SKM-1 treated with dmso at 0.1 percent for 144 hours (cell line): ENCODE measurements at regions not wholly inside any gene's neighbourhood (a gene's known extent, or its start where the extent isn't known, plus 50 kb on each side); places are given as distances from the start of the nearest gene placed in this dataset.
A peak's percentile ranks its signal among the peaks of the same experiment; 100 is the strongest.
"Not testable (repeated sequence)": the region's sequence is repeated elsewhere in the genome, so short reads cannot be mapped to it uniquely, and the experiment has no call there.

Experiments
- DNase-seq: peaks from one replicate; lab custom pipeline; 2025; ENCODE audit not compliant: unreplicated experiment; lab: John Stamatoyannopoulos, UW

DNA sequence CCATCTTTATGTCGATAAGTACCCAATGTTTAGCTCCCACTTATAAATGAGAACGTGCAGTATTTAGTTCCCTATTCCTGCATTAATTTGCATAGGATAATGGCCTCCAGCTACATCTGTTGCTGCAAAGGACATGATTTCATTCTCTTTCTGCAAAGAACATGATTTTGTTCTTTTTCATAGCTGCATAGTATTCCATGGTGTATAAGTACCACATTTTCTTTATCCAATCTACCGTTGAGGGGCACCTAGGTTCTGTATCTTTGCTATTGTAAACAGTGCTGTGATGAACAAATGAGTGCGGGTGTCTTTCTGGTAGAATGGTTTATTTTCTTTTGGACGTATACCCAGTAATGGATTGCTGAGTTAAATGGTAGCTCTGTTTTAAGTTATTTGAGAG is 63.0 kb downstream of the HLX start:
- DNase-seq = no peak

GRCh38 chr1:220942914-220943313 is 63.7 kb downstream of the HLX start:
- DNase-seq = not testable (repeated sequence)

DNA sequence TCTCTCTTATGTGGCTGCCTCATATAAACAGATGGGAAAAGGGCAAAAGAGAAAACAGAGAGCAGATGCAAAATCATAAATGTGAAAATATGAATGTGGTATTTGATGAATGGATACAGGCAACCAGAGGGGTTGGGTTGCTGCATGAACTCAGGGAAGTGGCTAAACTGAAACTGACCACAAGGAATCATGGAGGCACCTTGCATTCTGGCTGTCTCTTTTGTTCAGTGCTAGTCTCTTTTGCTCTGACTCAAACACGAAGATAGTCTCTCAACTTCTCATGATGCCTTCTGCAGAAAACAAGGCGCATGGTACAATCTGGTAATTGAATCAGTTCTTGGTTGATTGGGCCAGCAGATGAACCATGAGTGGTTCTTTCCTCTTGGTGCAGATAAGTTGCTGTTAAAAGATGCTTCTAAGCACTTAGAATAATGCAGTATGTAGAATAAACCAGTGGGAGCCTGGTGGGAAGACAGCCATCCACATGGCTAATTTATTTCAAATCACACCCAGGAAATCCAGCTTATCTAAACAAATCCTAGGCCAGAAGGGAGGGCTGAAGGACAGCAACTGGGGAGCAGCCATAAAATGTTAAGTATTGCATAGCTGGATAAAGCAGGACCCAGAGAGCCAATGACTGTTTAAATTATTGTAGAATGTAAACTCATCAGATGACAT is 64.2 kb downstream of the HLX start:
- DNase-seq = no peak

DNA sequence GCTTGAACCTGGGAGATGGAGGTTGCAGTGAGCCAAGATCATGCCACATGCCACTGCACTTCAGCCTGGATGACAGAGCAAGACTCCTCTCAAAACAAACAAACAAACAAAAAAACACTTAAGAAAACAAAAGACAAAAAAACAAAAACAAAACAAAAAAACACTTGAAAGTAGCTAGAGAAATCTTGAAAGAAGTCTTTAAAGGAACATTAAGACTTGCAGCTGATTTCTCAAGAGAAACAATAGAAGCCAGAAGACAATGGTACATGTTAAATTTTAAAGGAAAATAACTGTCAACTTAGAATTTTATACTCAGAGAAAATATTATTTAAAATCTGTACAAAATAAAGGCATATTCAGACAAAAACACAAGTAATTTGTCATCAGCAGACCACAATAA is 71.3 kb downstream of the HLX start:
- DNase-seq = no peak

DNA sequence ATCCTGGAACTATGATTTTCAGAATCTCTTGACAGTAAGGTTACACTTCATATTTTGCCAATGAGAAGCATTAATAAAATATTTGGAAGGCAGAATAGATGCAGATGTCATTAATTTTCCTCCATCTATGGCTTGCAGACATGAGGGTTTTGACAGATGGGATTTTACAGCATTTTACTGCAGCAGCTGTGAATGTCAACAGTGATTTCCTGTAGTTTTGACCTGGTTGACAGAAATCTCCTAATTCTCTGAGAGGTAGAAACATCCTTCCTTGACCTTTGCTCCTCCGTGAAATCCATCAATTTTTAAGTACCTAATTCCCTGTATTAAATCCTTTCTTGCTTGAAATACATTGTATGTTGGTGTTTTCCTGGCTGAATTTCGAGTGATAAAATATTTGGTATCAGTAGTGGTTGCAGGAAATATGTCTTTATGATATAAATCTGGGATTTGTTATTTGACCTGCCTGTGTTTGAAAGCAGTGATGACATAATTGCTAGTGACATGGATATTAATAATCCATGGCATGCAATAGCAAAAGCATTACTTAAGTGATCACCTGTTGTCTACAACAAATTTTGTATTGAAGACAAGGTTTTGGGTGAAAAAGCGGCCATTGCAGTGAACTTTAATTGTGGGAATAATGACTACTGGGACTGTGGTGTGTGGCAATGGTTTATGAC is 73.9 kb downstream of the HLX start:
- DNase-seq = no peak

GRCh38 chr1:220954321-220955075 is 75.3 kb downstream of the HLX start:
- no peak for DNase-seq

DNA sequence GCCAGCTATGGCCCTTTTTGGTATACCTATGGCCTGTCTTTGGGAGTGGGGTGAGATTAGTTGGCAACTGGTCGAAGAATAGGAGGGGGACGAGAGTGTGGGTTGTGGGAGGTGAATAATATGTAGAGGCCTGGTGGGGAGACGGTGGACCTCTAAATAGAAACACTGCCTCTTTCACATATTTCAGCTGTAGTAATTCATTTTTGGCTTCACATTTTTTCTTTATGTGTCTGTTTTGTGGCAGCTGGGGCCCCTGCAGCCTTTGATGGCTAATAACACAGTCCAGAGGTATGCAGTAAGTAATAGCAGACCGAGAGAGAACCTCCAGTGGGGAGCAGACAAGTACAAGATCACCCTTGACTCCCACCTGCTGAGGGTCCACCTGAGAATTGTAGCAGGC is 75.9 kb downstream of the HLX start:
- DNase-seq = no peak

DNA sequence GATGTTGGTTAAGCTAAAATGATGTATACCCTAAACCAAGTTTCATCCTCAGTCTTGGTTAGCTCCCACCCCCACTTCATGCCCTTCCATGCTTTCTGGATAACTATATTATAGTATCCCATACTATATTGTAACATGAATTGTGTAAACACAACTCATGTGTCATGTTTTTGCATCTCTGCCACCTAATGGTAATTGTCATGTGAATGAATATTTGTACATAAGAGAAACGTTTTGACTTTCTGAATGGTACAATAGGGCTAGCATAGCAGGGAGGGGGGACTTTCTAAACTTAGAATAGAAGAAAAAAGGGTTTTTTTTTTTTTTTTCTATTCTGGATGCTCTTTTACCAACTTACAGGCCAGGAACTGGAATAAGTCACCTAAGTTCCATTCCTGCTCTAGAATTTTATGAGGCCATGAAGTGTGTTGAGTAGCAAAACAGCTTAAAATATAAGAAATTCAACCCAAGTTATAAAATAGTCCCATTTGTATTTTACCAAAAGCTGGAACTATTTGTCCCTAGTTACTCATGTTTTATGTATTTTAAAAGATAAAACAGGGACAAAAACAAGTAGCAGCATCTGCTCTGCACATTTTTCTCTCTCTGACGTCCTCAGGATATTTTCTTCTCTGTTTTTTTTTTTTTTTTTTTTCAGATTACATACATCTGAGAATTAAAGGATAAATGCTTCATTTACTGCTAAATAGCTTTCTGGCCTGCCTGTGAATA is 77.4 kb downstream of the HLX start:
- DNase-seq = no peak

- DNase-seq = peak; percentile 5
Measured at GRCh38 chr1:220957233-220957605, 78.0 kb downstream of the HLX start.

DNA sequence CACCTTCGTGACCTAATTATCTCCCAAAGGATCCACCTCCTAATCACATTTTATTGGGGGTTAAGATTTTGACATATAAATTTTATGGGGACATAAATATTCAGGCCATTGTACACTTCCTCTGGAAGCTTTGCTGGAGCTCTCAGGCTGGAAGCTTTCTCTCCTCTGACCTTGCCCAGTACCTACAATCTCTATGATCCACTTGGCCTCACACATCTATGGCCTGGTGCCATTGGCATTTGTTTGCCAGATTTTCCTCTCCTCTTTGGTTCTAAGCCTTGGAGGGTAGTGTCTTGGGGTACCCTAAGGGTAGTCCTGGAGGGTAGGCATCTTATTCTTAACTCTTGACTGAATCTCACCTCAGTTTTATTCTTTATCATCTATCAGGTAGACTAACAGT is 79.0 kb downstream of the HLX start:
- no peak for DNase-seq

GRCh38 chr1:220962031-220962751 is 82.9 kb downstream of the HLX start:
- DNase-seq = peak; percentile 10

GRCh38 chr1:220966041-220966440 is 86.8 kb downstream of the HLX start:
- DNase-seq = no peak

DNA sequence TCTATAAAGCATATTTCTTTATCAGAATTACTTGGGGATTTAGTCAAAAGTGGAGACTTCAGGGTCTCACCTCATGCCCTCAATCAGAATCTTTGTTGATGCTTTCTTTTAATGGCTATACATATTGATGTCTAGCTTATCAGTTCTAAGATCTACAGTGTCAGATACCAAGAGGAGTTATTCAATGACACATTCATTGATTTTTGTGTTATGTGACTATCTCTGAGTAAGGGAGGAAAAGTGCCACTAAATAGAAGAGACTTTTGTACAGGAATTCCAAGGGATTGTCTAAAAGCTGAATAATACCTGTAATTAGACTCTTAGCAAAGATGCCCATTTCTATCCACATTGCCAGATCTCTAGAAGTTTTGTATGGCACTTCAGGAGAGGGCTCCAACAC is 87.2 kb downstream of the HLX start:
- no peak for DNase-seq

DNA sequence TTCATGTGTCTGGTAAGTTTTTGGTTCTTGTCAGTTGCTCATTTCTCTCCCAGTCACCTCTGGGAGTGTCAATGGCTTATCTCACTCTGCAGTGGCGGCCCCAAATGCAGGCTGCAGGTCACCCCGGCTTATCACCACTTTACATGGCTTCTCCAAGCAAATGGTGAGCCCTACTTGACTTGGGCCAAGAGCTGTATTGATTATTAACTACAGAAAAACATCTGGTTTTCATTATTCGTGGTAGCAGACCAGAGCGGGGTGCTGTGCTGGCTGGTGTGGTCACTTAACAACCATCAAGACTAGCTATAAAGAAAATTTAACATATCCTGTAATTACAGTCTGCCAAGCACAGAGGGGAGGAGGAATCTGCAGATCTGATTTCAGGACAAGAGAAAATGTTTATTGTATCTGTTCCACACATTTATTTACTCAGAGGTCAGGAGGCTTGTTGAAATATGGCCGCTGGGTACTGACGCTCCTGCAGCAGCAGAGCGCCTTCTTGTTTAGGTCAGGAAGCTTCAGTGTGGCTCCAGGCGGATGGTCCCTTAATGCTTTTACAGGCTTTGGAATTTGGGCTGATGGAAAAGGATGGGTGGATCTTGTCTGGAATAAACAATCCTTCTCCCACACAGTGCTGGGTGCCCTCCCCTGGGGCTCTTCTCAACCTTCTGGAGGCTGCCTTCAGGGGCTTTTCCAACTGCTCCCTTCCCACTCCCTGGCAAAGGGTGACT is 87.8 kb downstream of the HLX start:
- no peak for DNase-seq

DNA sequence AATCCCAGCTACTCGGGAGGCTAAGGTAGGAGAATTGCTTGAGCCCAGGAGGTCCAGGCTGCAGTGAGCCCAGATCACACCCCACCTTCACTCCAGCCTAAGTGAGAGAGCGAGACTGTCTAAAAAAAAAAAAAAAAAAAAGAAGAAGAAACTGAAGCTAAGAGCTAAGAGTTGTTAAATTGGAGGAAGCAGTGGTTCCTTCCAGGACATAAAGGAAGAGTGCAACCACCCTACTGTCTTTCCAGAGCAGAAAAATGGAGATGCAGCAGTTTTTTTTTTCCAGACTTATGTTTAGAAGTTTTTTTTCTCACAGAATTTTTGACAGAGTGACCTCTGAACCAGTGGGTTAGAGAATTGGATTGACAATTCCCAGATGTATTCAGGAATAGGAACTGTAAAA is 88.7 kb downstream of the HLX start:
- DNase-seq = no peak

- DNase-seq = not testable (repeated sequence)
Measured at GRCh38 chr1:220969281-220969680, 90.0 kb downstream of the HLX start.

DNA sequence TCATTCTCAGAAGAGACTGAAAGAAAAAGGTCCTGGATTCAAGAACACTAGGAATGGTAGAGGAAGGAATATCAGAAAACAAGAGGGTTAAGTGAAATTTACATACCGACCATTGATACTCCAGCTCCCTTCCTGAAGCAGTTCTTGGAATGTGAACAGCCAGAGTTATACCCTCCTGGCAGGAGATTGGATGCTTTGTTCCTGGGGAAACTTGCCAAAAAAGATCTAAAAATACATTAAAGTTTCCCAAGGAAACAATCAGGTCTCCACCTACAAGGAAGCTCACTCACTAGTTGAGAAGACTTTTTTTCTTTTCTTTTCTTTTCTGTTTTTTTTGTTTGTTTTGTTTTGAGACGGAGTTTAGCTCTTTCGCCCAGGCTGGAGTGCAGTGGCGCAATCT is 91.1 kb downstream of the HLX start:
- no peak for DNase-seq

GRCh38 chr1:220971221-220971620 is 92.0 kb downstream of the HLX start:
- no peak for DNase-seq

GRCh38 chr1:220974431-220974830 is 95.2 kb downstream of the HLX start:
- no peak for DNase-seq

GRCh38 chr1:220976390-220976789 is 97.1 kb downstream of the HLX start:
- DNase-seq = no peak
